ENCODE measurements at regions not wholly inside any gene's neighbourhood (a gene's known extent, or its start where the extent isn't known, plus 50 kb on each side); places are given as distances from the start of the nearest gene placed in this dataset.

- Mint-ChIP-seq H3K27me3 (no peaks in the 10 kb centered on the region), H3K27ac (no peak overlapping the region), H3K36me3 (no peaks in the 10 kb centered on the region), H3K4me1 (no peaks in the 10 kb centered on the region), H3K9me3 (peaks cover 0 to 5% (median 0%) of the 10 kb centered on the region in 7 donors), H3K4me3 (no peak overlapping the region)
- DNase-seq (no peak), ATAC-seq (ENCODE audit: low read depth in 2 of 2) (no peak)
Observed at GRCh38 chr13:105509981-105510762, 1025.3 kb downstream of the EFNB2 start.

GRCh38 chr13:105506463-105506862 is 1029.0 kb downstream of the EFNB2 start:
- no peak overlapping the region for H3K4me3 Mint-ChIP-seq
- H3K27me3 Mint-ChIP-seq, result no peaks in the 10 kb centered on the region
- H3K9me3 Mint-ChIP-seq, result no peaks in the 10 kb centered on the region
- ATAC-seq (ENCODE audit: low read depth in 2 of 2), result no peak
- no peak for DNase-seq
- H3K27ac Mint-ChIP-seq, result no peak overlapping the region
- H3K4me1 Mint-ChIP-seq, result no peaks in the 10 kb centered on the region
- H3K36me3 Mint-ChIP-seq, result no peaks in the 10 kb centered on the region

GRCh38 chr13:105502193-105502592 is 1033.3 kb downstream of the EFNB2 start:
- ATAC-seq (ENCODE audit: low read depth in 2 of 2), result no peak

GRCh38 chr13:105497597-105497996 is 1037.9 kb downstream of the EFNB2 start:
- no peak for ATAC-seq (ENCODE audit: low read depth in 2 of 2)
- H3K4me1 Mint-ChIP-seq, result no peaks in the 10 kb centered on the region
- no peaks in the 10 kb centered on the region for H3K36me3 Mint-ChIP-seq
- no peak overlapping the region for H3K27ac Mint-ChIP-seq
- H3K27me3 Mint-ChIP-seq, result no peaks in the 10 kb centered on the region
- DNase-seq, result no peak
- H3K4me3 Mint-ChIP-seq, result no peak overlapping the region
- H3K9me3 Mint-ChIP-seq, result peaks cover 0 to 5% (median 0%) of the 10 kb centered on the region in 7 donors

More at GRCh38 chr13:105502193-105502592, 1033.3 kb downstream of the EFNB2 start:
- Mint-ChIP-seq H3K36me3 (no peaks in the 10 kb centered on the region), H3K9me3 (peaks cover 0 to 5% (median 0%) of the 10 kb centered on the region in 7 donors), H3K27ac (no peak overlapping the region), H3K4me1 (no peaks in the 10 kb centered on the region), H3K27me3 (no peaks in the 10 kb centered on the region), H3K4me3 (no peak overlapping the region)
- DNase-seq, result no peak

- Mint-ChIP-seq H3K27me3 (no peaks in the 10 kb centered on the region), H3K4me1 (no peaks in the 10 kb centered on the region), H3K9me3 (peaks cover 0 to 1% (median 0%) of the 10 kb centered on the region in 7 donors), H3K36me3 (no peaks in the 10 kb centered on the region), H3K4me3 (no peak overlapping the region), H3K27ac (no peak overlapping the region)
- ATAC-seq (ENCODE audit: low read depth in 2 of 2), result no peak
- DNase-seq, result no peak
Observed at GRCh38 chr13:105492216-105492615, 1043.2 kb downstream of the EFNB2 start.

DNA sequence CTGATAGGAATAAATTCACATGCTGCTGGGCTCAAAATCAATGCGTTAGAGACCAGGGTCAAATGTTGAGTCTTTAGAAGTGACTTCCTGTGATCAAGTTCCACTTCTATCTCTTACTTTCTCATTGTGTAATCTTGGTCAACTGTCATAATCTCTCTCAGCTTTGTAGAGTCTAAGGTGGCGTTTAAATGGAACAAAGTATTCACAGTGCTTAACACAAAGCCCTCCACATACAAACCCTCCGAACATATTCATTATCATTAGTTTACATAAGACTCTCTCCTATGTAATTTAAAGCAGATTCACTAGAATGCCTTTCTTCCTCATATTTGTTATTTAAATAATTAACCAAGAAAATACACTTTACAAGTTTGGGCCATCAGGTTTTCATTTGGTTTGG is 1044.1 kb downstream of the EFNB2 start:
- H3K27ac Mint-ChIP-seq, result no peak overlapping the region
- H3K36me3 Mint-ChIP-seq, result no peaks in the 10 kb centered on the region
- H3K9me3 Mint-ChIP-seq, result peaks cover 0 to 1% (median 0%) of the 10 kb centered on the region in 7 donors
- no peak for ATAC-seq (ENCODE audit: low read depth in 2 of 2)
- no peak overlapping the region for H3K4me3 Mint-ChIP-seq
- H3K27me3 Mint-ChIP-seq, result no peaks in the 10 kb centered on the region
- no peaks in the 10 kb centered on the region for H3K4me1 Mint-ChIP-seq
- DNase-seq, result no peak

GRCh38 chr13:105485081-105485480 is 1050.4 kb downstream of the EFNB2 start:
- Mint-ChIP-seq H3K9me3 (peaks cover 0 to 9% (median 0%) of the 10 kb centered on the region in 7 donors), H3K27ac (no peak overlapping the region), H3K36me3 (no peaks in the 10 kb centered on the region), H3K4me3 (no peak overlapping the region), H3K4me1 (no peaks in the 10 kb centered on the region), H3K27me3 (no peaks in the 10 kb centered on the region)
- DNase-seq (no peak), ATAC-seq (ENCODE audit: low read depth in 2 of 2) (no peak)

DNA sequence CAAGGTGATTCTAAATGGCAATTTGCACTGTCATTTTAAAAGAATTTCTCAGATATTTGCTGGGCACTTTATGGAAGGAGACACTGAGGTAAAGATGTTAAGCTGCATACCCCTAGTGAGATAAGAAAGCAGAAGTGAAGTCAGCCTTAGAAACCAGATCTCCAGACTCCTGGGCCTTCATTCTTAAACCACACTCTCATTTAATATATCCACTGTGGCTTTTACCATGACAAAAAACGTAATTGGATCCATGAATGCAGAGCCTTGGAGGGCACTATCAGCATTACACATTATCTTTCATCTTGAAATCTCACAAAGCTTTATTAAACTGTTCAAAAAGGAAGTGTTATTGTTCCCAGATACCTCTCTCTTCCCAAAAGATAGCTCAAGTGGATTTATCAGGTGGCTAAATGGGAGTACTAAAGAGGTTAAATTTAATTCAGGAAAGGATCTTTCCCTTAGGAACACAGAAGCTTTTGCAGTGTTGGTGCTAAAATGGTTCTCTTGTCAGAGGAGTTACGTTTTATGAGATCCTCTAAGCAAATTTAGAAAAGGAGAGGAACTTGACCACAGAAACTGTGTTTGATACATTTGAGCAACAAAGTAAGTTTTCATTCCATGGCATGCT is 1060.4 kb downstream of the EFNB2 start:
- Mint-ChIP-seq H3K4me3 (no peak overlapping the region), H3K36me3 (no peaks in the 10 kb centered on the region), H3K27ac (no peak overlapping the region), H3K27me3 (no peaks in the 10 kb centered on the region), H3K4me1 (no peaks in the 10 kb centered on the region), H3K9me3 (peaks cover 0 to 4% (median 0%) of the 10 kb centered on the region in 7 donors)
- DNase-seq (no peak), ATAC-seq (ENCODE audit: low read depth in 2 of 2) (no peak)

DNA sequence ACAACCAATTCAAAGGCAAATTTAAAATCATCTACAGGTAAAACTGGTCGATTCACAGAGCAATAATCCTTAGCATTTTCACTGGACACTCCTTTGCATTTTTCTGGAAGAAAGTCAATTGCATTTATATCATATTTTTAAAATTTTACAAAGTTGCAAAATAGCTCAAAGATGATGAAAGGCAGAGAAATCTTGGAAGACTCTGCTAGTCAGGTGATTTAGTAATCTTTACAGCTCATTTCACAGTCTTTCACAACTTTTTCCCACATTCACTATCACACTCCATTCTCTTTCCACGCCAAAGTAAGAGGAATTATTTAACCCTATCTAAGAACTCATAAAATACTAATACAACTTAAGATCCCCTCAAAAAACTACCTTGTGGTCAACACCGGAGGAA is 1063.8 kb downstream of the EFNB2 start:
- Mint-ChIP-seq H3K36me3 (no peaks in the 10 kb centered on the region), H3K4me1 (no peaks in the 10 kb centered on the region), H3K27ac (no peak overlapping the region), H3K27me3 (no peaks in the 10 kb centered on the region), H3K9me3 (peaks cover 0 to 2% (median 0%) of the 10 kb centered on the region in 7 donors), H3K4me3 (no peak overlapping the region)
- DNase-seq (no peak), ATAC-seq (ENCODE audit: low read depth in 2 of 2) (no peak)

DNA sequence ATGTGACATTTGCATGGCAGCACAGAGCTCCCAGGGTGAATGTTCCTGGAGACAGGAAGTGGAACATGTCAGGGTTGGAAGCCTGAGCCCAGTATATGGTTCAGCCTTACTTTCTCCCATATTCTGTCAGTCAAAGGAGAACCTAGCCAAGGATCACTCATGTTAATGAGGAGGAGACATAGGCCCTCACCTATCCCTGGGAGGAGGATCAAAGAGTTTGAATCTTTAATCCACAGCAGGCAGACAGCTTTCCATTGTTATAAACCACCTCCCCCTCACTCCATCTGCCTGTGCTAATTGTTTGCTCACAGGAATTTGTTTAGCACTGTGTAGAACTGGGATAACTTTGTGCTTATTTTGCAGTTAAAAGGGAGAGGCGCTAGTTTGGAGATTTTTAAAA is 1069.1 kb downstream of the EFNB2 start:
- H3K9me3 Mint-ChIP-seq, result peaks cover 0 to 2% (median 0%) of the 10 kb centered on the region in 7 donors
- DNase-seq (no peak), ATAC-seq (ENCODE audit: low read depth in 2 of 2) (no peak)
- no peaks in the 10 kb centered on the region for H3K4me1 Mint-ChIP-seq
- no peaks in the 10 kb centered on the region for H3K36me3 Mint-ChIP-seq
- H3K27me3 Mint-ChIP-seq, result no peaks in the 10 kb centered on the region
- H3K27ac Mint-ChIP-seq, result no peak overlapping the region
- H3K4me3 Mint-ChIP-seq, result no peak overlapping the region

- no peak for DNase-seq
- Mint-ChIP-seq H3K27me3 (no peaks in the 10 kb centered on the region), H3K36me3 (no peaks in the 10 kb centered on the region)
Observed at GRCh38 chr13:105465745-105466144, 1069.7 kb downstream of the EFNB2 start, which contains the start of gene DAOA. Gene DAOA (plus strand): TSS chr13:105466045.

DNA sequence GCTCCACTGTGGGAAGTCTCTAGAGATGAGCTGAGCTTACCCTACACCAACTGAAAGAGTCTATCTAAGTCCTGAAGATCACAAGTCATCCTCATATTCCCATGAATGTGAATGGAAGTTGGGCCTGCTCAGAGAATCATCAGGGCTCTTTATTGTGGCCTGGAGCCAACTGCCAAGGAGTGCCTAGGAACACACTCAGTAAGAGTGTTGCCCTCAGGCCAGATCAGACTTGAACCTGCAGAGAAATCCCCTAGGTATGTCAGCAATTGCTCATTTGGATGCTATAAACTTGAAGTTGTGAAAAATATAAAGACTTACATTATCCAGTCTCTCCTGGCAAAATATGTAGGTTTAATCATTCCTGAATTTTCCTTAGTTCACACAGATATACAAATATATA is 1070.2 kb downstream of the EFNB2 start:
- Mint-ChIP-seq H3K27ac (no peak overlapping the region), H3K9me3 (peaks cover 0 to 2% (median 0%) of the 10 kb centered on the region in 7 donors), H3K4me1 (no peaks in the 10 kb centered on the region), H3K4me3 (no peak overlapping the region), H3K27me3 (no peaks in the 10 kb centered on the region), H3K36me3 (no peaks in the 10 kb centered on the region)
- DNase-seq (no peak), ATAC-seq (ENCODE audit: low read depth in 2 of 2) (no peak)

More at GRCh38 chr13:105465745-105466144, 1069.7 kb downstream of the EFNB2 start, which contains the start of gene DAOA:
- Mint-ChIP-seq H3K9me3 (peaks cover 0 to 2% (median 0%) of the 10 kb centered on the region in 7 donors), H3K27ac (no peak within 1 kb of the TSS), H3K4me3 (no peak within 1 kb of the TSS), H3K4me1 (no peaks in the 10 kb centered on the region)
- no peak for ATAC-seq (ENCODE audit: low read depth in 2 of 2)

GRCh38 chr13:105464249-105464648 is 1071.2 kb downstream of the EFNB2 start:
- no peak overlapping the region for H3K4me3 Mint-ChIP-seq
- ATAC-seq (ENCODE audit: low read depth in 2 of 2) (no peak), DNase-seq (no peak)
- no peaks in the 10 kb centered on the region for H3K36me3 Mint-ChIP-seq
- H3K9me3 Mint-ChIP-seq, result peaks cover 0 to 2% (median 0%) of the 10 kb centered on the region in 7 donors
- no peaks in the 10 kb centered on the region for H3K27me3 Mint-ChIP-seq
- no peak overlapping the region for H3K27ac Mint-ChIP-seq
- no peaks in the 10 kb centered on the region for H3K4me1 Mint-ChIP-seq

DNA sequence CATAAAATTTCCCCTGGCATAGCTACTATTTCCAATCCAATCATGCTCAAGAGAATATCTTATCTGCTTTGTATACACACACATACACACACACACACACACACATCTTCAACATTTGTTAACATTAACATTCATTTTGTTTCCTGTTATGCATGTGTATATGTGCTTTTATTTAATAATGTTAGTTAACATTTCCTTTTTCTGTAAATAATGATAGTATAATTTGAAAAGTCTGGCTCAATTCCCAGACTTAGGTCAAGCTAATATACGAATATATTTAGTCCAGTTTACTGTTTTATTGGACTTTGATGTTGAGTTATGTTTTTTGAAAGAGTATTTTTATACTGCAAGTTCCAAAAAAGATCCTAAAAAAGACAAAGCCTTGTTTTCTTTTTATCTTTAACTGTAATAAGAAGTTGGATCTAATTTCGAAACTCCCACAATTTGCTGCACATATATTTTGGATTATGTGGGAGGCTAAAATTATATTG is 1072.4 kb downstream of the EFNB2 start:
- no peaks in the 10 kb centered on the region for H3K36me3 Mint-ChIP-seq
- H3K9me3 Mint-ChIP-seq, result peaks cover 0 to 2% (median 0%) of the 10 kb centered on the region in 7 donors
- H3K27ac Mint-ChIP-seq, result no peak overlapping the region
- no peak for ATAC-seq (ENCODE audit: low read depth in 2 of 2)
- H3K27me3 Mint-ChIP-seq, result no peaks in the 10 kb centered on the region
- no peak overlapping the region for H3K4me3 Mint-ChIP-seq
- H3K4me1 Mint-ChIP-seq, result no peaks in the 10 kb centered on the region
- DNase-seq, result no peak

All from naive B cell (primary cell).